ENCODE measurements at regions not wholly inside any gene's neighbourhood (a gene's known extent, or its start where the extent isn't known, plus 50 kb on each side); places are given as distances from the start of the nearest gene placed in this dataset.

- DNase-seq (ENCODE audit: low read depth), result no peak
These were observed 140.4 kb upstream of the IPO9 start for GRCh38 chr1:201688514-201688913.

- no peak for DNase-seq (ENCODE audit: low read depth)
These were observed 139.3 kb upstream of the IPO9 start for GRCh38 chr1:201689647-201690046.

GRCh38 chr1:201690528-201690927 is 138.4 kb upstream of the IPO9 start:
- no peak for DNase-seq (ENCODE audit: low read depth)

GRCh38 chr1:201691716-201692554 is 137.0 kb upstream of the IPO9 start:
- DNase-seq (ENCODE audit: low read depth), result no peak

GRCh38 chr1:201692555-201693394 is 136.2 kb upstream of the IPO9 start:
- no peak for DNase-seq (ENCODE audit: low read depth)

GRCh38 chr1:201693890-201694607 is 134.9 kb upstream of the IPO9 start:
- DNase-seq (ENCODE audit: low read depth), result no peak

- no peak for DNase-seq (ENCODE audit: low read depth)
These were observed 134.2 kb upstream of the IPO9 start for GRCh38 chr1:201694608-201695335.

DNA sequence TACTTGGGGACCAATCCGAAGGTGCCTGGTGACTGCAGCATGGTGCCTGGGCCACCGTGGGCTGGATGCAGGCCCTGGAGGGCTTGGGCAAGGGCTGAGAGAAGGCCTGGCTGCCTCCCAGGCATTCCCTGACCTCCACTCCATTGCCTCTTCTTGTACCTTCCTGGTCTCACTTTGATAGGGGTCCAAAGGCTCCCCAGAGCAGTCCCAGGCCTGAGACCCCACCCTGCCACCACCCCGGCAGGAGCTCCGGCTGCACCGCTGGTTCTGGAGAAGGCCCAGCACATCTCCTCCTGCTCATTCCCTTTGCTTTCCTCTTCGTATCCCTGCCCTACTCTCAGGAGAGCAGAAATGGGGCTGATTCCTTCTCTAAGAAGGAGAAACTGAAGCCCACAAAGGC is 133.3 kb upstream of the IPO9 start:
- DNase-seq (ENCODE audit: low read depth), result no peak

- peak; percentile 90 for DNase-seq (ENCODE audit: low read depth)
These were observed 132.7 kb upstream of the IPO9 start for GRCh38 chr1:201696217-201696761.

DNA sequence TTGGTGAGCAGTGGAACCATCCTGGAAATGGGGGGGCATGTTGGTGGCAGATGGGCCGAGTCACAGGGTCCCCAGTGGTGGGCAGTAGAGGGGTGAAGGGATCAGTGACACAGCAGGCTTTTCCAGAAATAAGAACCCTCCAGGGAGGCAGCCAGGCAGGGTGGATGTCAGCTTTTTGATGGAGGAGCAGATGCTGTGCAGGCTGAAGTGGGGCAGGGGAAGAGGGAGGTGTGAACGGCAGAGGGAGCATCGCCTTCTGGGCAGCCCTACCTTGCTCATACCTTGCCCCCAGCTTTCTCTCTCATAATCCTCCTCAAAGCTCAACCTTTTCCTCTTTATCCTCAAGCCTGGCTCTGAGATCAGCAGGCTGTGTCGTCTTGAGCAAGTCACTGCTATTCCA is 131.8 kb upstream of the IPO9 start:
- no peak for DNase-seq (ENCODE audit: low read depth)

- no peak for DNase-seq (ENCODE audit: low read depth)
These were observed 127.1 kb upstream of the IPO9 start for GRCh38 chr1:201701831-201702230.

DNA sequence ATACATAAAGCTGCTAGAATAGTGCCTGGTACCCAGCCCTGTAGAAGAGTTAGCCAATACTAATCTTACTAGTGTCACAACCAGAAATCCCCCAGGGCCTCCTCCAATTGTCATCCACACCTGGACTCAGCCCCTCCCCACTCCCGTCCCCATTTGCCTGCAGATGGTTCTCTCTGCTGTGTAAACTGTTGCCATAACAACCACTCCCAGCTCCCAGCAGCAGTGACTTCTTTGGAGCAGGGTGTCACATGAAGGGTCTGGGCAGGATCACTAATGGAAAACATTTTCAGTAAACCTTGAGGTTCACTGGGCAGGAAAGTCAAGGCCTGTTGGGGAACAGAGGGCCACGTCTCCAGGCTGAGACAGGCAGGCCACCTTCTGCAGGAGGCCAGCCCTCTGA is 126.0 kb upstream of the IPO9 start:
- no peak for DNase-seq (ENCODE audit: low read depth)

GRCh38 chr1:201703621-201704438 is 125.1 kb upstream of the IPO9 start:
- DNase-seq (ENCODE audit: low read depth), result no peak

- DNase-seq (ENCODE audit: low read depth), result no peak
These were observed 124.5 kb upstream of the IPO9 start for GRCh38 chr1:201704439-201704792.

DNA sequence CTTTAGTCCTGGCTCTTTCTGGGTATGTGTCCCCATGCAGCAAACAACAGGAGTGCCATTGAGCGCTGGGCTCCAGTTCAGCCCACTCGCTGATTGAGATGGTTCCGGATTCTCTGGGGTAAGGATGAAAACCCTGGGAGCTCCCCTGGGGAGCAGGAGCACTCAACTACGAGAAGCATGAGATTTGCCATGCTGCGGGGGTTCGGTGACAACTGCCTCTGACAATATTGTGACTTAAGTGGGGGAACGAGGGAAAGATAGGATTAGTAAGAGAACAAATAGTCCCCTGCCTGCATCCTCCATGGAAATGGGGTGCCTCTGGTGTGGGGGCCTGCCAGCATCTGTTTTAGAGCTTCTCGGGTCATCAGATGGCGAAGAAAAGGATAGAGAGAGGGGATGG is 123.6 kb upstream of the IPO9 start:
- no peak for DNase-seq (ENCODE audit: low read depth)

GRCh38 chr1:201706109-201706508 is 122.8 kb upstream of the IPO9 start:
- DNase-seq (ENCODE audit: low read depth), result no peak

DNA sequence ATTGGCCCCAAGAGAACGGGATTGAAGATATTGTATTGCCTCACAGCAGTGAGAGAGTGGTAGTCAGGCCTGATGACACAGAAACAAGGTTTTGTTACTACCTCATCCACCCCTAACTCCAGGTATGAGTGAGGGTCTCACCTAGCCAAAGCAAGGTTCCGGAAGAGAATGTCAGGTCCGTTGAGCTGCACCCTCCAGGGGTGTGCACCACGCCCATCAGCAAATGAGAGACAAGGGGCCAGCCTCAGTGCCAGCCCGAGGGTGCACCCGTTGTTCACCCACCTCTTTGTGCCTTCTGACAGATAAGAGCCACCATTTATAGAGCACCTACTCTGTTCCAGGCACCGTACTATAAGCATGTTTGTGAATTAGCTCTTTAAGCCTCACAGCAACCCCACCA is 121.9 kb upstream of the IPO9 start:
- DNase-seq (ENCODE audit: low read depth), result no peak

DNA sequence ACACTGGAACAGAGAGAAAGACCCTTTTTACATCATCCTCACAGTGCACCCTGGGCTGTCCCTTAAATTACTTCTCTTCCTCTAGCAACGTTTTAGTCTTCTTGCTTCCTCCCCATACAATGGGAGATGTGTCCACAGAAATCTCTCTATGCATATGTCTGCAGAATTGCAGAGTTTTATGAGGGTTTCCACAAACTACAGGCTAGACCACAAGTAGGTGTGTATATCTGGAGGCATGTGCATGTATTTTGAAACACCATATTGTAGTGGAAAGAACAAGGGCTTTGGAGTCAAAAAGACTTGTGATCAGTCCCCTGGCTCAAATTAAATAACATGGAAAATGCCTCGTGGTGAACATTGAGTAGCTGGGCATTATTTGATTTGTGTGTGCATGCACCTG is 121.3 kb upstream of the IPO9 start:
- DNase-seq (ENCODE audit: low read depth), result no peak

GRCh38 chr1:201708085-201708512 is 120.9 kb upstream of the IPO9 start:
- DNase-seq (ENCODE audit: low read depth), result no peak

GRCh38 chr1:201708691-201709090 is 120.3 kb upstream of the IPO9 start:
- DNase-seq (ENCODE audit: low read depth), result no peak

Data from HS-5 (cell line).